KMS-11 (cell line): ENCODE measurements at regions not wholly inside any gene's neighbourhood (a gene's known extent, or its start where the extent isn't known, plus 50 kb on each side); places are given as distances from the start of the nearest gene placed in this dataset.

Experiments used
- H2AFZ ChIP-seq: fragments of 200-600 bp; sonication (generic); 2 replicates; pipeline ENCODE4 v1.6.1; 2016; ENCODE audit warnings: antibody characterized with exemption, mixed run types, low read depth
- H3K27ac ChIP-seq: fragments of 200-600 bp; sonication (generic); 2 replicates; pipeline ENCODE4 v1.6.1; 2016; ENCODE audit warnings: mild to moderate bottlenecking, mixed run types
- H3K27me3 ChIP-seq: fragments of 200-600 bp; sonication (generic); 2 replicates; pipeline ENCODE4 v1.6.1; 2017; ENCODE audit warnings: mild to moderate bottlenecking, low read depth, mixed run types, moderate library complexity; ENCODE audit not compliant: insufficient read depth
- H3K36me3 ChIP-seq: fragments of 200-600 bp; sonication (generic); 2 replicates; pipeline ENCODE4 v1.6.1; 2017; ENCODE audit warnings: mild to moderate bottlenecking, mixed run types; ENCODE audit not compliant: insufficient read depth
- H3K4me1 ChIP-seq: fragments of 200-600 bp; sonication (generic); 2 replicates; pipeline ENCODE4 v1.6.1; 2016; ENCODE audit warnings: mild to moderate bottlenecking, low read depth, mixed run types; ENCODE audit not compliant: poor library complexity, severe bottlenecking
- H3K4me2 ChIP-seq: fragments of 200-600 bp; sonication (generic); 2 replicates; pipeline ENCODE4 v1.7.0; 2016; ENCODE audit warnings: mild to moderate bottlenecking, mixed run types
- H3K4me3 ChIP-seq: fragments of 200-600 bp; sonication (generic); IDR thresholded peaks from 2 replicates; pipeline ENCODE4 v1.6.1; 2017; ENCODE audit warnings: low read depth, low read length, mixed read lengths; ENCODE audit not compliant: insufficient read depth
- H3K79me2 ChIP-seq: fragments of 200-600 bp; sonication (generic); 2 replicates; pipeline ENCODE4 v1.6.1; 2016; ENCODE audit warnings: low read depth, mixed run types; ENCODE audit not compliant: insufficient read depth
- H3K9ac ChIP-seq: fragments of 200-600 bp; sonication (generic); 2 replicates; pipeline ENCODE4 v1.6.1; 2016; ENCODE audit warnings: mild to moderate bottlenecking, mixed run types
- H4K20me1 ChIP-seq: fragments of 200-600 bp; sonication (generic); 2 replicates; pipeline ENCODE4 v1.6.1; 2016; ENCODE audit warnings: mild to moderate bottlenecking, mixed run types; ENCODE audit not compliant: insufficient read depth
- TF ChIP-seq, protein P1 (sequence below): fragments of 200-600 bp; sonication (generic); conservative IDR thresholded peaks from 2 replicates; pipeline ENCODE4 v1.6.1; 2017; ENCODE audit warnings: low read depth, mild to moderate bottlenecking, antibody characterized with exemption, low read length, moderate library complexity, mixed read lengths

DNA sequence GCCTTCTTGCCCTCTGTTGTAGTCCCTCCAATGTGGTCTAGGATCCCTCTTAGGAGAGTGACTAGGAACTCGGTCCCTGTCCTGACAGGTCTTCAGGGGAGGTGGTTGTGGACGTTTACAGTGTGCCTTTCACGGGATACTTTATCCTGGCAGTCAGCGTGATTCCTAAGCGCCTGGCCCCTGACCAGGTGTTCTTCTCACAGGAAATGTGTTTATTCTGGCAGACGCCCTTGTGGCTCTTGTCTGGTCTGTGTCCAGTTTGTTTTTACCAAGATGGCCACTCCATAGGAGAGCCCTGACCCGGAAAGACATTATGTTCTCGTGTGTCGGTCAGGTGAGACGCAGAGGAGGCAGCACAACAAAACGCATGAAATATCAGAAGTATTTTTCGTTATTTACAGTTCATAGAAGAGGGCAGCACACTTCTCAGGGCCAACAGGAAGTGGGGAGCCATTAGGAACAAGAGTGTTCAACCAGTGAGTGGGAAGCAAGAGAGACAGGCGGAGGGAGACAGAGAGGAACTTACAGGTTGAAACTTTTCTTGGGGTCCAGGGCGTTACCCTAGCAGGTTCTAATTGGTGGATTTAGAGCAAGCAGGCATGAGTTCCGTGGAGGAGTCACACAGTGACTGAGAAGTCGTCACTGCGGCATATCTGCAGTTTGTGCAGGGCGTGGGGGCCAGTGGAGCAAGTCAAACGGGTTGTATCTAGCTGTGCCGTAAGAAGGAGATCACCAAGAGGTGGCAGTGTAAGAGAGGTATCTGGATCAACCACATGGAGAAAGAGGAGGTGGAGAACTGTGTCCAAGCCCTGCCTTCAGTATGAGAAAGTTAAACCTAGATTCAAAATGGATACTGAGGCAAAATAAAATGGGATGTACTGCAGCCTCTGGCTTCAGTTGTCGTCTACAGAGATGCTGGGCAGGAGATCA lies 412.9 kb downstream of the ZSWIM6 start:
- Histone ChIP-seq H3K4me1 (no peaks in the 10 kb centered on the region), H3K27ac (no peak overlapping the region), H3K79me2 (no peaks in the 10 kb centered on the region), H3K9ac (no peak overlapping the region), H2AFZ (no peak overlapping the region), H3K4me2 (no peak overlapping the region), H4K20me1 (no peaks in the 10 kb centered on the region), H3K4me3 (no peak overlapping the region), H3K36me3 (no peaks in the 10 kb centered on the region), H3K27me3 (no peaks in the 10 kb centered on the region)
- TF ChIP-seq, protein P1, sequence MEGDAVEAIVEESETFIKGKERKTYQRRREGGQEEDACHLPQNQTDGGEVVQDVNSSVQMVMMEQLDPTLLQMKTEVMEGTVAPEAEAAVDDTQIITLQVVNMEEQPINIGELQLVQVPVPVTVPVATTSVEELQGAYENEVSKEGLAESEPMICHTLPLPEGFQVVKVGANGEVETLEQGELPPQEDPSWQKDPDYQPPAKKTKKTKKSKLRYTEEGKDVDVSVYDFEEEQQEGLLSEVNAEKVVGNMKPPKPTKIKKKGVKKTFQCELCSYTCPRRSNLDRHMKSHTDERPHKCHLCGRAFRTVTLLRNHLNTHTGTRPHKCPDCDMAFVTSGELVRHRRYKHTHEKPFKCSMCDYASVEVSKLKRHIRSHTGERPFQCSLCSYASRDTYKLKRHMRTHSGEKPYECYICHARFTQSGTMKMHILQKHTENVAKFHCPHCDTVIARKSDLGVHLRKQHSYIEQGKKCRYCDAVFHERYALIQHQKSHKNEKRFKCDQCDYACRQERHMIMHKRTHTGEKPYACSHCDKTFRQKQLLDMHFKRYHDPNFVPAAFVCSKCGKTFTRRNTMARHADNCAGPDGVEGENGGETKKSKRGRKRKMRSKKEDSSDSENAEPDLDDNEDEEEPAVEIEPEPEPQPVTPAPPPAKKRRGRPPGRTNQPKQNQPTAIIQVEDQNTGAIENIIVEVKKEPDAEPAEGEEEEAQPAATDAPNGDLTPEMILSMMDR = no peak

DNA sequence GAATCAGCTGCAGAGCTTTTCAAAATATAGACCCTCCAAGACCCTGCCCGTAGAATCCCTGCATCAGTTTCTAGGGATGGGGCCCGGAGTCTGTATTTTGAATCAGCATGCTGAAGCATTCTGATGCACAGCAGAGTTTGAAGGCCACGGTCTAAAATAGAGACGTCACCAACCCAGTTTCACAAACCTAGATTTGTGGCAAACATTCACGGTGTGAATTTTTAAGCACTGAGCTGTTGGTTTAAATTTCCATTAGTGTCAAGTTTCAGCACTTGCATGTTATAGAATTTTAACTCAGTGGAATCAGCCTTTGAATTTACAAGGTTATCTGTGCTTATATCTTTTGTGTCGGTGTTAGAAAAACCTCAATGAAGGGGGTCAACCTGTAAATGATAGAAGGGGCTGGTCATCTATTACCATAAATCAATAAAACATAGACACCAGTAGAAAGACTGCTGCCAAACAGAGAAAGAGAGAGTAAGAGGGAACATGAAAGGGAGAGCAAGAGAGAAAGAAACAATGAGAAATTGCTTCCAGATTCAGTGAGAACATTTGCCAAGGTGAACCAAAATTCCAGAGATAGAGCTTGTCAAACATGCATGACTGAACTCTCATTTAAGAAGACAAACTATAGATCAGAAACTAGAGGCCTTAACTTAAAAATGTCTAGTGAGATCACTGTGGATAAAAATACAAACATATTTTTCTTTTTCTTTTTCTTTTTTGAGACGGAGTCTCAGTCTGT lies 414.9 kb downstream of the ZSWIM6 start:
- H3K4me3 ChIP-seq = no peak overlapping the region
- H3K79me2 ChIP-seq = no peaks in the 10 kb centered on the region
- no peaks in the 10 kb centered on the region for H3K36me3 ChIP-seq
- no peaks in the 10 kb centered on the region for H3K27me3 ChIP-seq
- no peak overlapping the region for H2AFZ ChIP-seq
- H3K27ac ChIP-seq = no peak overlapping the region
- no peak overlapping the region for H3K4me2 ChIP-seq
- no peaks in the 10 kb centered on the region for H4K20me1 ChIP-seq
- H3K9ac ChIP-seq = no peak overlapping the region
- TF ChIP-seq, protein P1 = no peak
- H3K4me1 ChIP-seq = no peaks in the 10 kb centered on the region

DNA sequence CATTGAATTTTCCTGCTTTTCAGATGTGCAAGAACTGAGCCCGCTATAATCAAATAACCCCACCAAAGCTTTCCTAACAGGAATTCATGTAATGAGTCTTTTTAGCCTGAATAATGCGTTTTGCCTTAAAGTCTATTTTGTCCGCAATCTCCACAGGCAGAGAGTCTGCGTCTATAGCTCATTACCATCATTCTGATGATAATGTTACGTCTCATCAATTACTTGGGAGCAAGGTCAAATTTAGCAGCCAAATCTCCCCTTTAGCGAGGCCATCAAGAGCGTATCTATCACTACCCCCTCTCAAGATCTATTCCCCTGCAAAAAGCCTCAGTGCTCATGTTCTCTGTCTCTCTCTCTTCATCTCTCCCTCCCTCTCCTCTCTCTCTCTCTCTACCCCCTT lies 416.1 kb downstream of the ZSWIM6 start:
- Histone ChIP-seq H3K27ac (no peak overlapping the region), H3K4me3 (no peak overlapping the region)

DNA sequence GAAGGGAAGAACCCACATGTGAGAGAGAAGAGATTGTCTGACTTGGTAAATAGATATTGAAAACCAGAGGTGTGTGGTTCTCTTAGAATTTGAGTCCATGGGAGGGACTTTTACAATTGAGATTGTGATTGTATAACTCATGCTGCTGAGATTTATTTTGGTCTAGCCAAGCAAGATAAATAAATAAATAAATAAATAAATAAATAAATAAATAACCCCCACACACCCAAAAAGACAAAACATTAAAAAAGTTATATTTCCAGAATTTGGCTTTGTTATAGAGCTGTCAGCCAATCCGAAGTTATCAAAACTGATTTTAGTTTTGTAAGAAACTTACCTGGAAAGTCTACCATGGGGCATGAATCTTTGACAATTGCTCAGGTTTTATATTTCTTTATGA lies 416.6 kb downstream of the ZSWIM6 start:
- H3K27me3 ChIP-seq = no peaks in the 10 kb centered on the region
- H3K79me2 ChIP-seq = no peaks in the 10 kb centered on the region
- TF ChIP-seq, protein P1 = no peak
- no peak overlapping the region for H3K4me2 ChIP-seq
- H3K4me3 ChIP-seq = no peak overlapping the region
- no peaks in the 10 kb centered on the region for H3K4me1 ChIP-seq
- no peak overlapping the region for H3K27ac ChIP-seq
- no peak overlapping the region for H2AFZ ChIP-seq
- H4K20me1 ChIP-seq = no peaks in the 10 kb centered on the region
- no peaks in the 10 kb centered on the region for H3K36me3 ChIP-seq
- no peak overlapping the region for H3K9ac ChIP-seq

More for the DNA sequence above, 416.1 kb downstream of the ZSWIM6 start:
- Histone ChIP-seq H4K20me1 (no peaks in the 10 kb centered on the region), H3K27me3 (no peaks in the 10 kb centered on the region), H3K36me3 (no peaks in the 10 kb centered on the region), H3K79me2 (no peaks in the 10 kb centered on the region), H3K4me2 (no peak overlapping the region), H3K4me1 (no peaks in the 10 kb centered on the region), H2AFZ (no peak overlapping the region), H3K9ac (no peak overlapping the region)
- TF ChIP-seq, protein P1 = no peak
